HG03280 (cell line): ENCODE measurements at regions not wholly inside any gene's neighbourhood (a gene's known extent, or its start where the extent isn't known, plus 50 kb on each side); places are given as distances from the start of the nearest gene placed in this dataset.
"Not testable (repeated sequence)": the region's sequence is repeated elsewhere in the genome, so short reads cannot be mapped to it uniquely, and the experiment has no call there.

ENCODE experiments used
- ATAC-seq: cut with Tn5 transposase; IDR thresholded peaks from one replicate; pipeline ENCODE4 v1.9.1; 2021; ENCODE audit warnings: mild to moderate bottlenecking, moderate library complexity; ENCODE audit not compliant: unreplicated experiment

DNA sequence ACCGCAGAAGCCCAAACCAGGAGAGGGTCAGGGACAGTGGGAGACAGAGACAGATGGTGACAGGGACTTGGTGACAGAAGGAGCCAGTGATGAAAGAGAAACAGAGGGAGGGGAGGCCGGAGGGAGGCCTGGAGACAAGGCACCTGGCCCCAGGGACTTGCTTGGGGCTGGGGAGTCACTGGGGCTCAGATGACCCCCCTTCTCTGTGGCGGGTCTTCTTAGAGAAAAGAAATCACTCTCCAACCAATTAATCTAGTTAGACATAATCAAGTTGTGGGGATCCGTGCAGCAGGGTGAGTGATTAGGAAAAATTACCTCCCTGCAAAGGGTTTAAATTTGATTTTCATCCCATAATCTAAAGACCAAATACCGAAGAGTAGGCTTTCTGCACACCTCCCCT is 519.8 kb downstream of the PTPRU start:
- no peak for ATAC-seq

DNA sequence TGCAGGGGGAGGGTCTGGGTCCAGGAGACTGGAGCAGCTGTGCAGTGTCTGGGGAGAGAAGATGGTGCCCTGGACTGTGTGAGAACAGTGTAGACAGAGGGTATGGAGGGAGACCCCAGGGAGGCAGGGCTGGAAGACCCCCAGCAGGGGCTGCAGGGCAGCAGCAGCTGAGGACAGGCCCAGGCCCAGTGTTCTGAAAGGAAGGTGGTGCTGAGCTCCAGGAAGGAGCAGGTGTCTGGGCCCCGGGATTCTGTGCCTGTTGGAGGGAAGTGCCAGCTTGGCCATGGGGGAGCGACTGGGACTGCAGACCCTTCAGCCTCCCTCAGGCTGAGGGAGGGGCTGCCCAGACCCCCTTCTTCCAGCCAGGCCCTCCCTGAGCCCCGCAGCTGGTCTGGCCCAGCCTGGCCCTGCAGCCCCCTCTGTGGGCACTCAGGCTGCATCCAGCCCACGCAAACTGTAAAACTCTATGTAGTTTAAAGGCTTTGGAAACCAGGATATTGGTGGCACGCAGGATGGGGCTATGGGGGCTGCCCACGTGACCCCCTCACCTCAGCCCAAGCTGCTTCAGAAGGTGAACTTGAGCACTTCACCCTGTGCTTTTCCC is 519.2 kb downstream of the PTPRU start:
- ATAC-seq: not testable (repeated sequence)

DNA sequence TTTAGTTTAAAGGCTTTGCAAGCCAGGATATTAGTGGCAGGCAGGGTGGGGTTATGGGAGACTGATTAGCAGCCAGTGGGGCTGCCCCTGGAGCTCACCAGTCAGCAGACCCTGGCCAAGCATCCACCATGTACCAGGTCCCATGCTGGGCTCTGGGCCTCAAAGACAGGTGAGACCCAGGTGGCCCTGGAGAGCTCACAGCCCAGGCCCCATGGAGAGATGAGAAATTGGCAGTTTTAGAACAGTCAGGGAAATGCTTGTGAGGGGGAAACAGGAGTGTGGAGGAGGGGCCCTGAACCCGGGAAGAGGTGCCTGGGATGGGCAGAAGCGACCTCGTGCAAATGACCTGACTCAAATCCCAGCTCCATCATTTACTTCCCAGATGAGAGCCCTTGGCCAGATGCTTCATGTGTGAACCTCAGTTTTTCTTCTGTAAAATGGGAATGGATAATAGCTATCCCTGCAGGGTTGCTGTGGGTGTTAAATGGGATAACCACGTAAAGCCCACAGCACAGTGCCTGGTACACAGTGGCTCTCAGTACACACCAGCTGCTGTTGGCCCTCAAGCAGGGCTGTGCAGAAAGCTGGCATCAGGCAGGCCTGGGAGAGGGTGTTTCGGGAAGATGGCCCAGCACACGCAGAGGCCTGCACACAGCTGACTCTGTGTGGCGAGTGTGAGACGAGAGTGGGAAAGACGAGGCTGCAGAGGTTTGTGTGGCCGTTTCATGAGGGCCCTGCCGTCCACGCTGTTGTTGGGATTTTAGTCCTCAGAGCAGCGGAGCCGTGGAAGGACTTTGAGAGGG is 518.5 kb downstream of the PTPRU start:
- ATAC-seq: no peak

- ATAC-seq: no peak
Measured at GRCh38 chr1:29753771-29754572, 517.6 kb downstream of the PTPRU start.

- no peak for ATAC-seq
Measured at GRCh38 chr1:29753244-29753643, 516.9 kb downstream of the PTPRU start.

- no peak for ATAC-seq
Measured at GRCh38 chr1:29752141-29752540, 515.8 kb downstream of the PTPRU start.

GRCh38 chr1:29749024-29749945 is 513.0 kb downstream of the PTPRU start:
- ATAC-seq: no peak

- no peak for ATAC-seq
Measured at GRCh38 chr1:29747196-29747595, 510.9 kb downstream of the PTPRU start.

- no peak for ATAC-seq
Measured at GRCh38 chr1:29746076-29746665, 509.8 kb downstream of the PTPRU start.

DNA sequence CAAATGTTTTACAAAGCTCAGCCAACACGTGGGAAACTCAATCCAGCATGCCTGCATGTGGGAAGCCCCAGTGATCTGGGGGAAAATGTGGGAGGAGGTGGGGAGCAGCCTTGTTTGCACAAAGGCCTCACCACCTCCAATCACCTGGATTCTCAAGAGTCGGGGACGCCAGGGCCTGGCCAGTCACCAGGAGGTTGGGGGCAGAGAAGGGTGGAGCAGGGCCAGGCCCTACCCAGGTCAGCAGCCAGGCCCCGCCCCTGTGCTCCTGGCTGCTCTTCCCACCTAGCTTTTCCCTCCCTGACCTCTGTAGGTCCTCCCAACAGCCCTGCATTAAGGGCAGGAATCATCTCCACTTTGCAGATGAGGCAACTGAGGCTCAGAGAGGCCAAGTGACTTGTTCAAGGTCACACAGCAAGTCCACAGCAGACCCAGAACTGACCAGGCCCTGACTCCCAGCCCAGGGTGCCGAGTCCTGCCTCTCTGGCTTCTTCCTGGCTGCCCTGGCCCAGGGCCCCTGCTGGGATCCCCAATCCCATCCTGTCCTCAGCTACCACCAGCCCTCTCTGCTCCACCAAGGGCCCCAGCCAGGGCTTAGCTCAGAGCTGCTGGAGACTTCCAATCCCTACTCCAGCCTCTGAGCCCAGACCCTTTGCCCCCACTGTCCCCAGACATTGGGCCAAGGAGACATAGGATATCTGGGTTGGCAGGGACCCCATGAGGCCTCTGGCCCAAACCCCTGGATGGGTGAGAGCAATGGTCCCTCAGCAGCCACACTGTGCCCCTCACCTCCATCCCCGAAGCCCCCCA is 508.6 kb downstream of the PTPRU start:
- ATAC-seq: no peak

- no peak for ATAC-seq
Measured at GRCh38 chr1:29743931-29744330, 507.6 kb downstream of the PTPRU start.

GRCh38 chr1:29743264-29743663 is 506.9 kb downstream of the PTPRU start:
- ATAC-seq: no peak

DNA sequence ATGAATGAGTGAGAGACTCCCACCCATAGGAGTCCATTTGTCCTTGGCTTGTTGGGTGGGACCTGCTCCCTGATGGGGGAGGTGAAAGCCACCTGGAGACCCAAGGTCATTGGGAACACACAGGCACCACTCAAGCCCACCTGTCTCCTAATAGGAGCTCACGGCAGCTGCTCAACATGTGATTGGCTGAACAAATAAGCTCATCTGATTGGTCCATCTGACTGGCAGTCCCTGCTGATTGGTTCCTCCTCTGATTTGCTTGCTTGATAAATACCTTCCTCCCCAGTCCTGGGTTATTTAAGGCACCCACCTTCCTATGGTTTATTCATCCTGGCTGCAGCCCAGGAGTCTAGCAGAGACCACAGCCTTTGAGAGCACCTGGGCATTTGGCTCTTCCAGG is 502.9 kb downstream of the PTPRU start:
- ATAC-seq: no peak

DNA sequence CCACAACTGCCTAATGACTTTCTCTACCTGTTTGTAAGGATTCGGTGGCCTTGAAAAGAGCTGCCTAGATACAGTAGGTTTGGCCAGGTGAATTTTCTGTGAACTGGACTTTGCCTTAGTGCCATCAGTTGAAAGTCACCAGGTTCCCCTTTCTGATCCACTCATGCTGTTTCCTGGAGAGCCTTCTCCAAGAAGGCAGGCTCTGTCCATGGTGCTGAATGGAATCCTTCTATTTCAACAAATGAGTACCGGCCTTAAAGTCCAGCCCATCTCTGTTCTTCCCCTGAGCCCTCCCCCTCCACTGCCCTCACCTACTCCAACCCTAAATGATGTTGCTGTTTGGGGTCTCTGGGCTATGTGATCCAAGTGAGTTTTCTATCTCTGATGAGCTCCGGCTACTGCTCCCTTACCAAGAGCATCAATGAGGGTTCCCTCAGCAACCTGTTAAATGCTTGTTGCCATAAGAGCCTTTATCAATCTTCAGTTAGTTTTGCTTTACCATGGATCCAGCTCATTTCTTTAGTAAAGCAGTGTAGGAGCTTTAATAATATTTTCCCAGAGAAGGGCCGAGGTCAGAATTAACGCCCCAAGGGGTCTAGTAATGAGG is 500.4 kb downstream of the PTPRU start:
- no peak for ATAC-seq

- ATAC-seq: no peak
Measured at GRCh38 chr1:29732453-29732852, 496.1 kb downstream of the PTPRU start.

DNA sequence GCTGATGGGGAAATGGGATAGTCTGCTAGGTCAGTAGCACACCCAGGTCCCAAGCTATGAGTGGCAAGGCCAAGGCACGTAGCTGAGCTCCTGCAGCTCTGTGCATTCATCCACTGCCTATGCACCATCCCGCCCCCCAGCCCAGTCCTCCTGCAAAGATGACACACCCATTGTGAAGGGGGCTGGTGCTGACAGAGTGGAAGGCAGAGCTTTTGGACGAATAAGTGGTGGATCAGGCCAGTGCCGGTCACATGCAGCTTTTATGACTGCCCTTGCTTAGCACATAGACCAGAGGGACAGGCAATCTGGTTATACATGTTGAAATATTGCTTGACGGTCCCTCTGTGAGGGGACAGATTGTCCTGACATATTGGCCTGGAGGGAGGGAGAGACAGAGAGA is 494.3 kb downstream of the PTPRU start:
- no peak for ATAC-seq

- ATAC-seq: no peak
Measured at GRCh38 chr1:29729281-29729680, 493.0 kb downstream of the PTPRU start.

- no peak for ATAC-seq
Measured at GRCh38 chr1:29728703-29729102, 492.4 kb downstream of the PTPRU start.

DNA sequence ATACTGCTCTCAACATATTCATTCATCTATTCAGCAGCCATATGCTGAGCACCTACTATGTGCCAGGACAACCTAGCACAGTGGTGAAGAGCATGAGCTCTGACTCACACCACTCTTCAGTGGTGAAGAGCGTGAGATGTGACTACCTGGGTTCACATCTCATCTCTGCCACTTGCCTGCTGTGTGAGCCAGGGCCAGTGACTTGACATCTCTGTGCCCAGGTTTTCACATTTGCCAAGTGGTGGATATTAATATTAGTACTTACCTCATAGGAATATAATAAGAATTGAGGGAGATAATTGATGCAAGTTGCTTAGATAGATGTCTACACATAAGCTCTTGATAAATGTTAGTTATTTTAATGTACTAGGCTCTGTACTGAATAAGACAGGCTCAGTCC is 488.9 kb downstream of the PTPRU start:
- no peak for ATAC-seq
